NCI-H146 (cell line): ENCODE measurements at regions not wholly inside any gene's neighbourhood (a gene's known extent, or its start where the extent isn't known, plus 50 kb on each side); places are given as distances from the start of the nearest gene placed in this dataset.
A peak's percentile ranks its signal among the peaks of the same experiment; 100 is the strongest.
"Not testable (repeated sequence)": the region's sequence is repeated elsewhere in the genome, so short reads cannot be mapped to it uniquely, and the experiment has no call there.

Experiments
- DNase-seq: peaks from one replicate; lab custom pipeline; 2025; lab: John Stamatoyannopoulos, UW

DNA sequence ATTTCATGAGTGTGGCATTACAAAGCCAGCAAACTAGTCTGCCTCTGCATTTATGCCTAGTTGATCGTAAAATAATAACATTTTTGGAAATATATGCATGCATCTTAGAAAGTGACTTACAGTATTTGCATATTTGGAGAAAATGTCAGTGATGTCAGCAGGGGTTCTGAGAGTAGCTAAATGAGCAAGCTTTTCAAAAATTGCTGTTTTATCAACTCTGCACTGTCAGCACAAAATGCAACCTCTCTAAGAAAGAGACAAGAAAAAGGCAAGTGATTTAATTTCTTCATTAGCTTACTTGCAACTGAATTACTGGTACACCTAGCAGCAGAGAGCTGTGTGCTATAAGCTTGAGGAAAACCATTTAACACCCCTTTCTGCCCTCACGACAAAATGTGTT, 632.5 kb upstream of the MMS22L start:
- DNase-seq: no peak

DNA sequence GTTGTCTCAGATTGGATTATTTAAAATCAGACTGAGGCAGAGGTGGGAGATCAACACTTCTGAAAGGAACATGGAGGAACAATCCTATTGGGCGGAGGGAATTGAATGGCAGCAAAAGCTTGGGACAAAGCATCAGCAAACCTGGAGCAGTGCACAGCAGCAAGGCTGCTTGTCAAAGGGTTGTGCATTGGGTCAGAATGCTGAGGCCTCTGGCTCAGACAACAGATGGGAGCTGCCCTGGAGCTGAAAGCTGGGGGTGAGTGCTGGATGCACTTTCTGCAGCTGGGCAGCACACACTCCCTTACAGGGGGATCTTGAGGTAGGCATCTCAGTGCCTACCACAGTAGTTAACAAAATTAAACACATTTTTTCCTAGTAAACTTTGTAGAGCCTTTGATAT, 634.4 kb upstream of the MMS22L start:
- no peak for DNase-seq

GRCh38 chr6:97919046-97919445, 636.0 kb upstream of the MMS22L start:
- DNase-seq: no peak

DNA sequence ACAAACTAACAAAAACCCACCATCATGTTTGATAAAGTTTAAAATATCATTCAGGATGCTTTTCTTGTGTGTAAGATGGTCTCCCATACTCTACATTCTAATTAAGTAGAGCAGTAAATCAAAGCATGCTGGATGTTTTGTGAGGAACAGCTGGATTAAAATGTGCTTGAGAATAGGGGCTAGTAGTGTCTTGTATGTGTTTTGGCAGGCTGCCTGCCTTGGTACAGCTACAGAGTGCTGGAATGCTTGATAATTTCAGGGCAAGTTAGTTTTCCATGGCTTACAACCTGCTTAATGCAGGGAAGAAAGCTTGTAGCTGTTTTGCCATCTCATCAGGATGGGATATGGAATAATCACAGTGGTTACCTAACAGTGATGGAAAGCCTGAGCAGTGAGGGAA, 636.6 kb upstream of the MMS22L start:
- DNase-seq: no peak

GRCh38 chr6:97923249-97923648, 640.2 kb upstream of the MMS22L start:
- peak; percentile 26 for DNase-seq

DNA sequence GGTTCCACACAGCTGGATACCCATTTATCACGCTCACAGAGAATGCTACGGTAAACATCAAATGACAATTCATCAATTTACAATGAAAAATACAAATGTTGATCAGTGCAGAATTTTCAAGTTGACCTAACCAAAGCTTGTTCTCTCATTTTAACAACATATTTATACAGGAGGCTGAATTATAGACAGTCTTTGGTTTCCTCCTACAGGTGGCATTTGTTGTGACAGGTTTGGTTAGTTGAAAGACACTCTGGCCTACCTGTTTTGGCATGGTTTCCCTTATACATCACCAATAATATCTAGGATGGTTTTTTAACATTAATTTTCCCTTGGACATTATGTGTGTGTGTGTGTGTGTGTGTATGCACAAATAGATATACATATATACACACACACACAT, 642.5 kb upstream of the MMS22L start:
- peak; percentile 96 for DNase-seq

- no peak for DNase-seq
Observed at GRCh38 chr6:97939440-97940168, 656.6 kb upstream of the MMS22L start.

DNA sequence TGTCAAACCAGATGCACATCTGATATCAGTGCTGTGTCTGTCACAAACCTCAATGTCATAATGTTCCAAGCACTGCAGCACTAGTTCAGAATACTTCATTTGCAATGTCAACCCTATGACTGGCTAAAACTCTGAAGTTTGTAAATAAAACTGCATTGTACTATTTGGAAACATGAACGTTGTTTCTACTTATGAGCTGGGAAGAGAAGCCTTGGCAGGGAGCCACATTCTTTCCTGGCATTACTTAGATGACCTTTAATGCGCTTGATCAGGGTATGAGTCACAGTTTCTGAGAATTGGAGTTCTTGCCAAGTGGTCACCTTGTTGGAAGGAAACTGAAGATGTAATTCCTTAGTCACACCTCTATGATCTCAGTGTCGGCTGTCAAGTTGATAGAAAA, 664.8 kb upstream of the MMS22L start:
- no peak for DNase-seq

- DNase-seq: no peak
Observed at GRCh38 chr6:97958134-97958533, 675.1 kb upstream of the MMS22L start.

- DNase-seq: no peak
Observed at GRCh38 chr6:97963193-97963592, 680.2 kb upstream of the MMS22L start.

- DNase-seq: no peak
Observed at GRCh38 chr6:97969065-97969464, 686.0 kb upstream of the MMS22L start.

- no peak for DNase-seq
Observed at GRCh38 chr6:97977084-97977483, 694.1 kb upstream of the MMS22L start.

GRCh38 chr6:97978855-97979271, 695.8 kb upstream of the MMS22L start:
- no peak for DNase-seq

GRCh38 chr6:97979285-97979684, 696.3 kb upstream of the MMS22L start:
- not testable (repeated sequence) for DNase-seq

DNA sequence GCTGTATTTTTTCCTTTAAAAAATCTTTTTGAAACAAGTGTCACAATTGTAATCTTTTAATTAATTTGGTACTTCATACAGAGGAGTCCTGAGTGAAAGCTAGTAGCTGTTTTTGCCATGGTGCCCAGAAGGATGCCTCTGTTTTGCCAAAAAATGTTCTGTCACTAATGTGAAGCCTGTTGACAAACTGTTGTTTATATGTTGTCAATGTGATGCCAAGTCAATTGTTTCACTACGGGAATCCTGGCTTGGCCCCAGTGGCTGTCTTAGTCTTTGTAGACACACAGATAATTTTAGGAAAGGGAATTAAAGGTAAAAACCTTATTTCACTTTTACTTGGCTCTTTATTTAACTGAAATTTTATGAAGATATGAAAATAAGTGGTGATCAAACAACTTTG, 706.4 kb upstream of the MMS22L start:
- DNase-seq: no peak

- DNase-seq: no peak
Observed at GRCh38 chr6:97995158-97995557, 712.1 kb upstream of the MMS22L start.

GRCh38 chr6:98002678-98003077, 719.7 kb upstream of the MMS22L start:
- DNase-seq: no peak

DNA sequence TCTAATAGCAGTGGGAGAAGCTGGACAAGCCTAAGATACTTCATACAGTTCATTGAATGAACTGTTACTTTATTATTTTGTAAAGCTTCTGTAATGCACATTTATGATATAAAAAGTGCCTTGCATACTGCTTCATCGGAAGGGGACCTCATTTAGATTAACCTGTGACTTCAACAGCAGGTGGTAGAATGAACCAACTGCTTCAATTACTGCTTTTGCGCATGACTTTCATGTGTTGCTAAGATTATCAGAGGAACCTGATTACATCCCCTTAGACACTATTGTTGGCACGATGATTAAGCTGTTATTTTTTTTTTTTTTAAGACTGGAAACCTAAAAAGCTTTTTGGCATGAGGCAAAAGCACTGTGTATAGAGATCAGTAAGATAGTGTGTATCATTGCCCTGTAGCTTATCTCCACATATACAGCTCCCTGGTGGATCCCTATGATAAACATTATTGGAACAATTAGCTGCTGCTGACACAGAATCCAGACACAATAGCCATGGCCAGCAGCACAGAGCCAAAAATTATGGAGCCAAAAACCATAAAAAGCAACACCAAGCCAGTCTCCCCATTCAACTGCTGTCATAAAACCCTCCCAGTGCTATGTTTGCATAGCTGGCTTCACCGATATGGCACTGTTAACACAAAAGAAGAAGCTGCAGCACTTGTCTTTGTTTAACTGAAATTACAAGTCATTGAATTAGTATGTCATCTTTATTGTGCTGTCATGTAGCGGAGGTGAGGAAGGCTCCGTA, 731.6 kb upstream of the MMS22L start:
- peak; percentile 98 for DNase-seq

DNA sequence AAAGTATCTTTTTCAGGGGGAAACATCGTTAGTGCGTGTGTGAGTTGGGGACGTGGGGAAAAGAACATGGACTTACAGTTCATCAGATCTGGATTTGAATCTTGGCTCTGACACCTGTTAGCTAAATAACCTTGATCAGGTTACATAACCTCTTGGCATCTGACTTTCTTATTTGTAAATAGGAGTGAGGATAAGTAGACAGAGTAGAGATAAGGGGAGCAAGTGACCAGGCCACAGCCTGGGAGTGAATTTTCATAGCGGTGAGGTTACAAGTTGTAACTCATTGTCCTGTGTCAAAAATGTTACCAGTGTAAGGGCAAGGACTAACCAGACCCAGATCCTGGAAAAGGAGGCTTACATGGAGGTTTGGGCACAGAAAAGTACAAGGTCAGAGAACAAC, 733.5 kb upstream of the MMS22L start:
- DNase-seq: peak; percentile 6

DNA sequence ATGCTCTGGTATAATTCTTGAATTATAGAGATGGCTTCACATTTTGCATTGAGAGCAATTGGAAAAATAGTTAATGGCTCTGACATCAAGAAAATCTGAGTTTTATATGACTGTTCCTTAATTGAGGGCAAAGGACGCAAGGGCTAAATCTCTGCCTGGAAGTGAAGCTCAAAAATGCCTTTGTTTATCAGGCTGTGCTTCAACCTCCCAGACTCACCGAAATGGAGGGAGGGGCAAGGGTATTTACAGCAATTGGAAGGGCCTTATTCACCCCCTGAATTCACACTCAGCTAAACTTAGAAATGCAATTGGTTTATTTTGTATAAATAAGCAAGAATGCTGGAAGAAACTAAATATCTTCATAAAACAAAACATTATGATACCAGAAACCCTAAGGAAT, 737.2 kb upstream of the MMS22L start:
- no peak for DNase-seq

DNA sequence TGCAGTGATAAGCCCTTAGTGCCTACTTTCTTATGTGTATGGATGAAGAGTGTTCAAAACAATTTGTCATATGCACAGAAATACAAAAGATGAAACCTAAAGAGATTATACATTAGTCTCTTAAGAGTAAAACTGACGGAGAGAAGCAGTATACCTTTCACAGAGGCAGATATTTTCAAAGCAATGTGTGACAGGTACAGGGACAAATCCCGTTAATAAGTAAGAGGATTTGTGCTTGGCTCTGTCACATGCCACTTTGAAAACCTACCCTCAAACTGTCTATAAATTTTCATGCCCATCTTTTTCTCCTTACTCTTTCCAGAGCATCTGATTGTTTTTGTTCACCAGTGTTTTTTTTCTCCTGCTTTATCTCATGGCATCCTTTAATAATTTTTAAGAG, 741.3 kb upstream of the MMS22L start:
- no peak for DNase-seq

DNA sequence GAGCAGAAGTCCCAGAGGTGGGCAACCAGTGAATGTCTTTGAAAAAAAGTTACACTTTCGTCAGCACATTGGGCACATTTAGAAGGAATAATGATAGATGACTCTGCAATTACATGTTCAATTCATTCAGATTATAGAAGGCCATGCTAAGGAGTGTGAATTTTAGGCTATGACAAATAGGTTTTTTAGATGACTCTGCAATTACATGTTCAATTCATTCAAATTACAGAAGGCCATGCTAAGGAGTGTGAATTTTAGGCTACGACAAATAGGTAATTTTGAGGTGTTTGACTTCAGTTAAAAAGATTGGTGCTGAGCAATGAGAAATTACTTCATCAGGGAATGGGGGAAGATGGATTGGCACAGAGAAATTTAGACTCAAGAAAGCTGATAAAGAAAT, 744.9 kb upstream of the MMS22L start:
- DNase-seq: no peak

DNA sequence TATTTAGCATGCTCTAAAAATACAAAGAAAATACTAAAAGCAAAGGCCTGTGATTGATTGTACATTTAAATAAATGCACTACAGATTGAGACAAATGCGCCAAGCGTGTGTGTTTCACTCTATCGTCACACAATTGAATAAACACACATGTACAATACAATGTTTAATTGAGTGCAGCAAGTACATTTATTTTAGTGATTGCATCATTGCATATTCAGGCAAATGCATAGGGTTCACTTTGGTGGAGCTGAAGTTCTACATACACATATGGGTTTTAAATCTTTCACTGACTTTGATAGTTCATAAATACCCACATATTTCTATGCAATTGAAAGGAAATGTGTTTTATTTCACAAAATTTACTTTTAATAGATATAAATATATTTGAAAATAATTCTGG, 750.6 kb upstream of the MMS22L start:
- DNase-seq: no peak
